ENCODE measurements at regions not wholly inside any gene's neighbourhood (a gene's known extent, or its start where the extent isn't known, plus 50 kb on each side); places are given as distances from the start of the nearest gene placed in this dataset.

DNA sequence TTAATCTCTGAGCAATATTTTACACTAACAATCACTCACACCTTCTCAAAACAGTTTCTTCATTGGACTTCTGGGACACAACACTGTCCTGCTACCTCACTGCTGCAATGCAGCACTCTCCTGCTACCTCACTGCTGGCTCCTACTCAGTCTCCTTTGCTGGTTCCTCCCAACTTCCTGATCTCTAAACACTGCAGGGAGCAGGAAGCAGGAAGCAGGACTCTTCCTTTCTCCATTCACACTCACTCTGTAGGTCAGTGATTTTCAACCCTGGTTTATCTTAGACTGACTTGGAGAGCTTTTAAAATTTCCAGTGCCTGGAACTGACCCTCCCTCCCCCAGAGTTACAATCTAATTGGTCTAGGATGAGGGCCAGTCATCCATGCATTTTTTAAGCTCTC, 243.4 kb upstream of the RBBP8 start:
- TF ChIP-seq FOXK2 (IDR thresholded peaks at IDR 0.05) (no peak), ZSCAN29 (IDR thresholded peaks at IDR 0.05) (no peak), EZH2 (IDR thresholded peaks at IDR 0.05; ENCODE audit: borderline replicate concordance, control insufficient read depth, low read depth, low read length) (no peak), ETV6 (conservative IDR thresholded peaks at IDR 0.05 in 1 of 2, IDR thresholded peaks at IDR 0.05 in 1 of 2; ENCODE audit: borderline replicate concordance in 1 of 2, low read depth in 1 of 2) (no peak), IKZF1 (conservative IDR thresholded peaks at IDR 0.05) (no peak), NR2C2 (IDR thresholded peaks at IDR 0.05; ENCODE audit: borderline replicate concordance, control insufficient read depth, insufficient read length, low read depth) (no peak), CREM (IDR thresholded peaks at IDR 0.05; ENCODE audit: low read depth) (no peak)
- TF ChIP-seq, protein P1, sequence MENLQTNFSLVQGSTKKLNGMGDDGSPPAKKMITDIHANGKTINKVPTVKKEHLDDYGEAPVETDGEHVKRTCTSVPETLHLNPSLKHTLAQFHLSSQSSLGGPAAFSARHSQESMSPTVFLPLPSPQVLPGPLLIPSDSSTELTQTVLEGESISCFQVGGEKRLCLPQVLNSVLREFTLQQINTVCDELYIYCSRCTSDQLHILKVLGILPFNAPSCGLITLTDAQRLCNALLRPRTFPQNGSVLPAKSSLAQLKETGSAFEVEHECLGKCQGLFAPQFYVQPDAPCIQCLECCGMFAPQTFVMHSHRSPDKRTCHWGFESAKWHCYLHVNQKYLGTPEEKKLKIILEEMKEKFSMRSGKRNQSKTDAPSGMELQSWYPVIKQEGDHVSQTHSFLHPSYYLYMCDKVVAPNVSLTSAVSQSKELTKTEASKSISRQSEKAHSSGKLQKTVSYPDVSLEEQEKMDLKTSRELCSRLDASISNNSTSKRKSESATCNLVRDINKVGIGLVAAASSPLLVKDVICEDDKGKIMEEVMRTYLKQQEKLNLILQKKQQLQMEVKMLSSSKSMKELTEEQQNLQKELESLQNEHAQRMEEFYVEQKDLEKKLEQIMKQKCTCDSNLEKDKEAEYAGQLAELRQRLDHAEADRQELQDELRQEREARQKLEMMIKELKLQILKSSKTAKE (IDR thresholded peaks at IDR 0.05; ENCODE audit: low read depth, poor library complexity, severe bottlenecking) = no peak
- TF ChIP-seq, protein P2, sequence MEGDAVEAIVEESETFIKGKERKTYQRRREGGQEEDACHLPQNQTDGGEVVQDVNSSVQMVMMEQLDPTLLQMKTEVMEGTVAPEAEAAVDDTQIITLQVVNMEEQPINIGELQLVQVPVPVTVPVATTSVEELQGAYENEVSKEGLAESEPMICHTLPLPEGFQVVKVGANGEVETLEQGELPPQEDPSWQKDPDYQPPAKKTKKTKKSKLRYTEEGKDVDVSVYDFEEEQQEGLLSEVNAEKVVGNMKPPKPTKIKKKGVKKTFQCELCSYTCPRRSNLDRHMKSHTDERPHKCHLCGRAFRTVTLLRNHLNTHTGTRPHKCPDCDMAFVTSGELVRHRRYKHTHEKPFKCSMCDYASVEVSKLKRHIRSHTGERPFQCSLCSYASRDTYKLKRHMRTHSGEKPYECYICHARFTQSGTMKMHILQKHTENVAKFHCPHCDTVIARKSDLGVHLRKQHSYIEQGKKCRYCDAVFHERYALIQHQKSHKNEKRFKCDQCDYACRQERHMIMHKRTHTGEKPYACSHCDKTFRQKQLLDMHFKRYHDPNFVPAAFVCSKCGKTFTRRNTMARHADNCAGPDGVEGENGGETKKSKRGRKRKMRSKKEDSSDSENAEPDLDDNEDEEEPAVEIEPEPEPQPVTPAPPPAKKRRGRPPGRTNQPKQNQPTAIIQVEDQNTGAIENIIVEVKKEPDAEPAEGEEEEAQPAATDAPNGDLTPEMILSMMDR (IDR thresholded peaks at IDR 0.05 in 2 of 3, conservative IDR thresholded peaks at IDR 0.05 in 1 of 3; ENCODE audit: control insufficient read depth in 2 of 3, extremely low read depth in 1 of 3, insufficient read depth in 1 of 3, low read depth in 3 of 3, low read length in 3 of 3) = no peak
- TF ChIP-seq, protein P3, sequence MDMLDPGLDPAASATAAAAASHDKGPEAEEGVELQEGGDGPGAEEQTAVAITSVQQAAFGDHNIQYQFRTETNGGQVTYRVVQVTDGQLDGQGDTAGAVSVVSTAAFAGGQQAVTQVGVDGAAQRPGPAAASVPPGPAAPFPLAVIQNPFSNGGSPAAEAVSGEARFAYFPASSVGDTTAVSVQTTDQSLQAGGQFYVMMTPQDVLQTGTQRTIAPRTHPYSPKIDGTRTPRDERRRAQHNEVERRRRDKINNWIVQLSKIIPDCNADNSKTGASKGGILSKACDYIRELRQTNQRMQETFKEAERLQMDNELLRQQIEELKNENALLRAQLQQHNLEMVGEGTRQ (IDR thresholded peaks at IDR 0.05; ENCODE audit: borderline replicate concordance, low read depth, low read length) = no peak

Data from GM12878 (cell line).